Activated naive CD8-positive, alpha-beta T cell treated with anti-CD3 and anti-CD28 coated beads for 36 hours (primary cell): ENCODE measurements at regions not wholly inside any gene's neighbourhood (a gene's known extent, or its start where the extent isn't known, plus 50 kb on each side); places are given as distances from the start of the nearest gene placed in this dataset.

ENCODE experiments used
- DNase-seq: peaks from one replicate; pipeline ENCODE4 v3.0.0; 2021
- H3K27ac Mint-ChIP-seq: one replicate; pipeline ENCODE4 v1.8.0; 2022; ENCODE audit warnings: mild to moderate bottlenecking, moderate library complexity, mixed read lengths
- H3K27me3 Mint-ChIP-seq: one replicate; pipeline ENCODE4 v1.8.0; 2022; ENCODE audit warnings: mild to moderate bottlenecking, mixed read lengths
- H3K36me3 Mint-ChIP-seq: one replicate; pipeline ENCODE4 v1.8.0; 2021; ENCODE audit warnings: mild to moderate bottlenecking, mixed read lengths
- H3K4me1 Mint-ChIP-seq: one replicate; pipeline ENCODE4 v1.8.0; 2021; ENCODE audit warnings: mixed read lengths
- H3K4me3 Mint-ChIP-seq: one replicate; pipeline ENCODE4 v1.8.0; 2022; ENCODE audit warnings: mild to moderate bottlenecking, moderate library complexity, mixed read lengths
- H3K9me3 Mint-ChIP-seq: one replicate; pipeline ENCODE4 v1.8.0; 2022; ENCODE audit warnings: mixed read lengths

- Mint-ChIP-seq H3K36me3 (no peaks in the 10 kb centered on the region), H3K9me3 (no peaks in the 10 kb centered on the region), H3K27ac (no peak overlapping the region), H3K4me3 (no peak overlapping the region), H3K27me3 (peaks cover 34% of the 10 kb centered on the region), H3K4me1 (peaks cover 4% of the 10 kb centered on the region)
- no peak for DNase-seq
Measured at GRCh38 chr7:94054130-94054529, 50.0 kb upstream of the BET1 start.

GRCh38 chr7:94055963-94056362 is 51.8 kb upstream of the BET1 start:
- H3K27me3 Mint-ChIP-seq = peaks cover 34% of the 10 kb centered on the region
- H3K27ac Mint-ChIP-seq = no peak overlapping the region
- H3K36me3 Mint-ChIP-seq = no peaks in the 10 kb centered on the region
- DNase-seq = no peak
- no peak overlapping the region for H3K4me3 Mint-ChIP-seq
- no peaks in the 10 kb centered on the region for H3K9me3 Mint-ChIP-seq
- no peaks in the 10 kb centered on the region for H3K4me1 Mint-ChIP-seq

GRCh38 chr7:94056796-94057207 is 52.6 kb upstream of the BET1 start:
- peaks cover 2% of the 10 kb centered on the region for H3K4me1 Mint-ChIP-seq

GRCh38 chr7:94057955-94058354 is 53.8 kb upstream of the BET1 start:
- Mint-ChIP-seq H3K4me3 (no peak overlapping the region), H3K27me3 (peaks cover 49% of the 10 kb centered on the region)

More at GRCh38 chr7:94056796-94057207, 52.6 kb upstream of the BET1 start:
- H3K9me3 Mint-ChIP-seq = no peaks in the 10 kb centered on the region
- no peak for DNase-seq
- peaks cover 39% of the 10 kb centered on the region for H3K27me3 Mint-ChIP-seq
- no peak overlapping the region for H3K4me3 Mint-ChIP-seq
- H3K36me3 Mint-ChIP-seq = no peaks in the 10 kb centered on the region
- no peak overlapping the region for H3K27ac Mint-ChIP-seq

GRCh38 chr7:94059746-94060145 is 55.6 kb upstream of the BET1 start:
- no peaks in the 10 kb centered on the region for H3K9me3 Mint-ChIP-seq
- no peak overlapping the region for H3K4me3 Mint-ChIP-seq
- no peaks in the 10 kb centered on the region for H3K36me3 Mint-ChIP-seq
- H3K4me1 Mint-ChIP-seq = peaks cover 3% of the 10 kb centered on the region
- H3K27ac Mint-ChIP-seq = no peak overlapping the region
- H3K27me3 Mint-ChIP-seq = peaks cover 62% of the 10 kb centered on the region
- DNase-seq = no peak

More at GRCh38 chr7:94057955-94058354, 53.8 kb upstream of the BET1 start:
- no peaks in the 10 kb centered on the region for H3K36me3 Mint-ChIP-seq
- H3K9me3 Mint-ChIP-seq = no peaks in the 10 kb centered on the region
- H3K27ac Mint-ChIP-seq = no peak overlapping the region
- peaks cover 2% of the 10 kb centered on the region for H3K4me1 Mint-ChIP-seq
- DNase-seq = no peak

GRCh38 chr7:94060752-94061151 is 56.6 kb upstream of the BET1 start:
- Mint-ChIP-seq H3K4me3 (no peak overlapping the region), H3K27me3 (peaks cover 68% of the 10 kb centered on the region), H3K36me3 (no peaks in the 10 kb centered on the region), H3K9me3 (no peaks in the 10 kb centered on the region), H3K4me1 (peaks cover 7% of the 10 kb centered on the region), H3K27ac (no peak overlapping the region)
- peak; percentile 1 for DNase-seq

GRCh38 chr7:94061326-94061725 is 57.2 kb upstream of the BET1 start:
- Mint-ChIP-seq H3K27me3 (peaks cover 73% of the 10 kb centered on the region), H3K36me3 (no peaks in the 10 kb centered on the region), H3K4me3 (no peak overlapping the region), H3K4me1 (peaks cover 7% of the 10 kb centered on the region), H3K9me3 (no peaks in the 10 kb centered on the region), H3K27ac (no peak overlapping the region)
- no peak for DNase-seq

GRCh38 chr7:94062372-94062771 is 58.2 kb upstream of the BET1 start:
- H3K9me3 Mint-ChIP-seq = no peaks in the 10 kb centered on the region
- no peak for DNase-seq
- peaks cover 72% of the 10 kb centered on the region for H3K27me3 Mint-ChIP-seq
- H3K27ac Mint-ChIP-seq = no peak overlapping the region
- H3K4me1 Mint-ChIP-seq = peaks cover 7% of the 10 kb centered on the region
- H3K4me3 Mint-ChIP-seq = no peak overlapping the region
- no peaks in the 10 kb centered on the region for H3K36me3 Mint-ChIP-seq

- H3K9me3 Mint-ChIP-seq = no peaks in the 10 kb centered on the region
- no peak for DNase-seq
- no peak overlapping the region for H3K27ac Mint-ChIP-seq
- H3K4me3 Mint-ChIP-seq = no peak overlapping the region
- no peaks in the 10 kb centered on the region for H3K36me3 Mint-ChIP-seq
- H3K4me1 Mint-ChIP-seq = peaks cover 7% of the 10 kb centered on the region
- peaks cover 73% of the 10 kb centered on the region for H3K27me3 Mint-ChIP-seq
Measured at GRCh38 chr7:94064541-94065191, 60.5 kb upstream of the BET1 start.

- H3K9me3 Mint-ChIP-seq = no peaks in the 10 kb centered on the region
- DNase-seq = no peak
- peaks cover 57% of the 10 kb centered on the region for H3K27me3 Mint-ChIP-seq
- no peak overlapping the region for H3K27ac Mint-ChIP-seq
- no peak overlapping the region for H3K4me3 Mint-ChIP-seq
- H3K4me1 Mint-ChIP-seq = peaks cover 6% of the 10 kb centered on the region
- H3K36me3 Mint-ChIP-seq = no peaks in the 10 kb centered on the region
Measured at GRCh38 chr7:94067047-94067446, 62.9 kb upstream of the BET1 start.

GRCh38 chr7:94067506-94067905 is 63.4 kb upstream of the BET1 start:
- Mint-ChIP-seq H3K27ac (no peak overlapping the region), H3K36me3 (no peaks in the 10 kb centered on the region), H3K4me3 (no peak overlapping the region), H3K27me3 (peaks cover 52% of the 10 kb centered on the region), H3K9me3 (no peaks in the 10 kb centered on the region), H3K4me1 (peaks cover 6% of the 10 kb centered on the region)
- DNase-seq = no peak

GRCh38 chr7:94069162-94069739 is 65.1 kb upstream of the BET1 start:
- Mint-ChIP-seq H3K27me3 (peaks cover 41% of the 10 kb centered on the region), H3K4me3 (no peak overlapping the region), H3K36me3 (no peaks in the 10 kb centered on the region), H3K27ac (no peak overlapping the region), H3K4me1 (peaks cover 6% of the 10 kb centered on the region), H3K9me3 (no peaks in the 10 kb centered on the region)
- no peak for DNase-seq

- H3K4me1 Mint-ChIP-seq = no peaks in the 10 kb centered on the region
- no peaks in the 10 kb centered on the region for H3K36me3 Mint-ChIP-seq
- H3K27ac Mint-ChIP-seq = no peak overlapping the region
- no peak for DNase-seq
- peaks cover 13% of the 10 kb centered on the region for H3K27me3 Mint-ChIP-seq
- H3K4me3 Mint-ChIP-seq = no peak overlapping the region
- H3K9me3 Mint-ChIP-seq = no peaks in the 10 kb centered on the region
Measured at GRCh38 chr7:94080551-94080950, 76.4 kb upstream of the BET1 start.

GRCh38 chr7:94082126-94082525 is 78.0 kb upstream of the BET1 start:
- peaks cover 13% of the 10 kb centered on the region for H3K27me3 Mint-ChIP-seq
- no peaks in the 10 kb centered on the region for H3K36me3 Mint-ChIP-seq
- H3K9me3 Mint-ChIP-seq = no peaks in the 10 kb centered on the region
- no peak overlapping the region for H3K4me3 Mint-ChIP-seq
- H3K4me1 Mint-ChIP-seq = no peaks in the 10 kb centered on the region
- no peak for DNase-seq
- no peak overlapping the region for H3K27ac Mint-ChIP-seq

- H3K4me3 Mint-ChIP-seq = peak overlapping the region; percentile 61
- peaks cover 4% of the 10 kb centered on the region for H3K4me1 Mint-ChIP-seq
- peak overlapping the region; percentile 47 for H3K27ac Mint-ChIP-seq
- H3K9me3 Mint-ChIP-seq = no peaks in the 10 kb centered on the region
- peak; percentile 47 for DNase-seq
- no peaks in the 10 kb centered on the region for H3K36me3 Mint-ChIP-seq
- peaks cover 44% of the 10 kb centered on the region for H3K27me3 Mint-ChIP-seq
Measured at GRCh38 chr7:94087664-94088352, 83.7 kb upstream of the BET1 start.

- H3K27me3 Mint-ChIP-seq = peaks cover 46% of the 10 kb centered on the region
- peaks cover 4% of the 10 kb centered on the region for H3K4me1 Mint-ChIP-seq
- no peak for DNase-seq
- no peaks in the 10 kb centered on the region for H3K36me3 Mint-ChIP-seq
- no peak overlapping the region for H3K4me3 Mint-ChIP-seq
- H3K27ac Mint-ChIP-seq = no peak overlapping the region
- H3K9me3 Mint-ChIP-seq = no peaks in the 10 kb centered on the region
Measured at GRCh38 chr7:94088560-94088959, 84.4 kb upstream of the BET1 start.
